ENCODE measurements at regions not wholly inside any gene's neighbourhood (a gene's known extent, or its start where the extent isn't known, plus 50 kb on each side); places are given as distances from the start of the nearest gene placed in this dataset.

GRCh38 chr2:216312441-216312840 is 59.8 kb downstream of the MARCHF4 start:
- peaks cover 25% of the 10 kb centered on the region for H3F3A ChIP-seq (ENCODE audit: insufficient read depth, low read depth)
- BruUV-seq (replicated peaks): no TSS peak
- CTCF ChIA-PET: no interaction called here
- H3K79me2 ChIP-seq (ENCODE audit: low read depth): no peaks in the 10 kb centered on the region
- H3K27ac ChIP-seq: no peak overlapping the region
- no peaks in the 10 kb centered on the region for H3K36me3 ChIP-seq (ENCODE audit: low read depth)
- no peak overlapping the region for H3K4me2 ChIP-seq
- H4K20me1 ChIP-seq (ENCODE audit: insufficient read depth): no peaks in the 10 kb centered on the region
- no peaks in the 10 kb centered on the region for H3K9me2 ChIP-seq (ENCODE audit: insufficient read depth)
- POLR2A ChIA-PET (ENCODE audit: unreplicated experiment): no interaction called here
- no peak for DNase-seq
- H3K9me3 ChIP-seq (ENCODE audit: insufficient read depth, low read depth): no peaks in the 10 kb centered on the region
- peaks cover 31% of the 10 kb centered on the region for H3K4me1 ChIP-seq (replicated peaks; ENCODE audit: insufficient read depth)
- H3K27me3 ChIP-seq (ENCODE audit: insufficient read depth, low read depth): no peaks in the 10 kb centered on the region
- TF ChIP-seq, protein P1, sequence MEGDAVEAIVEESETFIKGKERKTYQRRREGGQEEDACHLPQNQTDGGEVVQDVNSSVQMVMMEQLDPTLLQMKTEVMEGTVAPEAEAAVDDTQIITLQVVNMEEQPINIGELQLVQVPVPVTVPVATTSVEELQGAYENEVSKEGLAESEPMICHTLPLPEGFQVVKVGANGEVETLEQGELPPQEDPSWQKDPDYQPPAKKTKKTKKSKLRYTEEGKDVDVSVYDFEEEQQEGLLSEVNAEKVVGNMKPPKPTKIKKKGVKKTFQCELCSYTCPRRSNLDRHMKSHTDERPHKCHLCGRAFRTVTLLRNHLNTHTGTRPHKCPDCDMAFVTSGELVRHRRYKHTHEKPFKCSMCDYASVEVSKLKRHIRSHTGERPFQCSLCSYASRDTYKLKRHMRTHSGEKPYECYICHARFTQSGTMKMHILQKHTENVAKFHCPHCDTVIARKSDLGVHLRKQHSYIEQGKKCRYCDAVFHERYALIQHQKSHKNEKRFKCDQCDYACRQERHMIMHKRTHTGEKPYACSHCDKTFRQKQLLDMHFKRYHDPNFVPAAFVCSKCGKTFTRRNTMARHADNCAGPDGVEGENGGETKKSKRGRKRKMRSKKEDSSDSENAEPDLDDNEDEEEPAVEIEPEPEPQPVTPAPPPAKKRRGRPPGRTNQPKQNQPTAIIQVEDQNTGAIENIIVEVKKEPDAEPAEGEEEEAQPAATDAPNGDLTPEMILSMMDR (conservative IDR thresholded peaks at IDR 0.05): no peak
- no peak overlapping the region for H3K4me3 ChIP-seq
- intact Hi-C loops (cut with micrococcal nuclease; ENCODE audit: unreplicated experiment): no loop called here
- H2AFZ ChIP-seq: no peak overlapping the region

DNA sequence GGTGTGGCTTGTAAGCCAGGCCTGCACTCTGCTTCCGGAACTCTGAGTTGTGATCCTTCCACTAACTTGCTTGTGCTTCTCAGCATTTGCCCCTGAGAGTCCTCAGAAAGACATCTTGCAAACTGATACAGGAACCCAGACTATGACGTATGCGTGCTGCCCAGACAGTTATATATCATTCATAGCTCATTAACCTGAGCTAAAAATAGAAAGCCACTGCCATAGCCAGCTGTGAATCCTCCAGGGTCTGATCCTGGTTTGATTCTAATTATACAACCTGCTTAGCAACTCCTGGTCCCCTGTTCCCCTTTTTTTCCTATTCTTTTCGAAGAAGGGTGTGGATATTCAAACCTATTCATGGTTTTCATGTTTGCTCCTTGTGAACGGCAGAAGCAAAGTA is 63.7 kb downstream of the MARCHF4 start:
- H2AFZ ChIP-seq: no peak overlapping the region; the same call in 1 of the 2 replicates

DNA sequence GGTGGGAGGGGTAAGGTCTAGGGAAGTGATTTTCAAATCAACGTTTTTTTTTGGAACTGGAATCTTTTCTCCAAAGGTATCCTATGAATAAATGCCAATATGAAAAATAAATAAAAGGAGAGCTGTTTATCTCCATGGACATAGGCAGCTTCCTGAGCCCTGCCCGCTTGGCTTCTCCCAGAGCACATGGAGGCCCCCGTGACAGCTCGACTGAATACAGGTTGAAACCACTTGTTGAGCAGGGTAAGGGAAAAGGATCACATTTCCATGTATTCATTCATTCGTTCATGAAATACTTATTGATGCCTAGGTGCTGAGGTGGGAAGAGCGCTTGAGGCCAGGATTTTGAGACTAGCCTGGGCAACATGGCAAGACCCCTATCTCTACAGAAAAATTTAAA is 64.8 kb downstream of the MARCHF4 start:
- no peaks in the 10 kb centered on the region for H4K20me1 ChIP-seq (ENCODE audit: insufficient read depth)
- CTCF ChIA-PET: no interaction called here
- no peak overlapping the region for H2AFZ ChIP-seq
- no TSS peak for BruUV-seq (replicated peaks)
- intact Hi-C loops (cut with micrococcal nuclease; ENCODE audit: unreplicated experiment): no loop called here
- H3K27me3 ChIP-seq (ENCODE audit: insufficient read depth, low read depth): no peaks in the 10 kb centered on the region
- no peaks in the 10 kb centered on the region for H3K79me2 ChIP-seq (ENCODE audit: low read depth)
- DNase-seq: no peak
- no peaks in the 10 kb centered on the region for H3K36me3 ChIP-seq (ENCODE audit: low read depth)
- H3K4me2 ChIP-seq: no peak overlapping the region
- TF ChIP-seq, protein P1 (conservative IDR thresholded peaks at IDR 0.05): no peak
- no peak for TF ChIP-seq EZH2 (IDR thresholded peaks at IDR 0.05; ENCODE audit: low read depth)
- H3K9me2 ChIP-seq (ENCODE audit: insufficient read depth): no peaks in the 10 kb centered on the region
- H3K4me3 ChIP-seq: no peak overlapping the region
- no peak overlapping the region for H3K27ac ChIP-seq
- H3K4me1 ChIP-seq (replicated peaks; ENCODE audit: insufficient read depth): no peaks in the 10 kb centered on the region
- H3K9me3 ChIP-seq (ENCODE audit: insufficient read depth, low read depth): no peaks in the 10 kb centered on the region
- no peaks in the 10 kb centered on the region for H3F3A ChIP-seq (ENCODE audit: insufficient read depth, low read depth)
- POLR2A ChIA-PET (ENCODE audit: unreplicated experiment): no interaction called here

More for the DNA sequence above, 63.7 kb downstream of the MARCHF4 start:
- TF ChIP-seq, protein P1 (conservative IDR thresholded peaks at IDR 0.05): no peak
- TF ChIP-seq EZH2 (IDR thresholded peaks at IDR 0.05; ENCODE audit: low read depth): no peak
- no peak overlapping the region for H3K4me2 ChIP-seq
- H3K4me3 ChIP-seq: no peak overlapping the region
- H4K20me1 ChIP-seq (ENCODE audit: insufficient read depth): no peaks in the 10 kb centered on the region
- no peaks in the 10 kb centered on the region for H3K4me1 ChIP-seq (replicated peaks; ENCODE audit: insufficient read depth)
- CTCF ChIA-PET: no interaction called here
- intact Hi-C loops (cut with micrococcal nuclease; ENCODE audit: unreplicated experiment): no loop called here
- H3K27ac ChIP-seq: no peak overlapping the region
- no peaks in the 10 kb centered on the region for H3K36me3 ChIP-seq (ENCODE audit: low read depth)
- H3K79me2 ChIP-seq (ENCODE audit: low read depth): no peaks in the 10 kb centered on the region
- no peaks in the 10 kb centered on the region for H3F3A ChIP-seq (ENCODE audit: insufficient read depth, low read depth)
- H3K27me3 ChIP-seq (ENCODE audit: insufficient read depth, low read depth): no peaks in the 10 kb centered on the region
- no peak for DNase-seq
- H3K9me3 ChIP-seq (ENCODE audit: insufficient read depth, low read depth): no peaks in the 10 kb centered on the region
- POLR2A ChIA-PET (ENCODE audit: unreplicated experiment): no interaction called here
- BruUV-seq (replicated peaks): no TSS peak
- no peaks in the 10 kb centered on the region for H3K9me2 ChIP-seq (ENCODE audit: insufficient read depth)
